Fibroblast of the aortic adventitia (primary cell): ENCODE measurements at regions not wholly inside any gene's neighbourhood (a gene's known extent, or its start where the extent isn't known, plus 50 kb on each side); places are given as distances from the start of the nearest gene placed in this dataset.
"Not testable (repeated sequence)": the region's sequence is repeated elsewhere in the genome, so short reads cannot be mapped to it uniquely, and the experiment has no call there.

Experiments
- DNase-seq: peaks from one replicate; pipeline ENCODE4 v3.0.0-alpha.2; 2010; ENCODE audit warnings: low read depth
- H3K4me3 ChIP-seq: 2 replicates; pipeline ENCODE4 v1.5.1; 2011; ENCODE audit warnings: low read depth, mild to moderate bottlenecking, control low read depth, low read length, moderate library complexity
- CTCF ChIP-seq: IDR thresholded peaks from 2 replicates; pipeline ENCODE4 v1.5.1; 2011; ENCODE audit warnings: mild to moderate bottlenecking, low read length, control low read depth, inconsistent platforms; ENCODE audit not compliant: insufficient read depth

DNA sequence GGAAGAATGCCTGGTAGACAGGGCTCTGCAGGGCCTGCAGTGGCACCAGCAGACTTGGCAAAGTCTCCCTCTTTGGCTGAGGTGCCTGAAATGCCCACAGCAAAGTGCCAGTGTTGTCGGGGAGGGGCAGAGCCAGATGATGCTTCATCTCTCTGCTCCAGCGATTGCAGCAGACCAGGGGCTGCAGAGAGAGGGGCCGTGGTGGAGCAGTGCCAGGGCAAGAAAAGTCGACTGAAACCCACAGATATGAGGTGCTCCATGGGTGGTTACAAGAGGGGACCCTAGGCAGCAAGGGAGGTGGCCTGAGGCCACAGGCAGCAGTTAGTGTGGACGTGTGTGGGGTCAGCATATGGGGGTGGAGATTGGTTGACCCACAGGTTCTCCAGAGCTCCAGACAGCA, 123.5 kb upstream of the SHH start:
- no peak for DNase-seq
- H3K4me3 ChIP-seq = no peak overlapping the region
- no peak for TF ChIP-seq CTCF

DNA sequence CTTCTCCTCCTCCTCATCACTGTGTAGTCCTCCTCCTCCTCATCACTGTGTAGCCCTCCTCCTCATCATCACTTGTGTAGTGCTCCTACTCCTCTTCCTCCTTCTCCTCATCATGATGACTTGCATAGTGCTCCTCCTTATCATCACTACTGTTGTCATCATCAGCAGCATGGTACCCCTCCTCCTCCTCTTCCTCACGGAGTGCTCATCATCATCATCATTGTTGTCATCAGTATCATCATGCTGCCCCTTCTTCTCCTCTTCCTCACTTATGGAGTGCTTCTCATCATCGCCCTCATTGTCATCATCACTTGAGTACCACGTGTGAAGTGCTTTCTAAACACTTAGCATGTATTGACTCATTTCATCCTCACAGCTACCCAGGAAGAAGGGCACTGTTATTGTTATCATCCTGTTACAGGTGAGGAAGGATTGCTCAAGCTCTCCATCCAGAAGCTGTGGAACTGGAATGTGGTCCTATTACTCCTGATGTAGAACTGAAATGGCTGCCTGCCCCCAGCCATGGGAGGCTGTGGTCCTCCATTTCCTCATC, 122.8 kb upstream of the SHH start:
- H3K4me3 ChIP-seq = no peak overlapping the region
- TF ChIP-seq CTCF = no peak
- DNase-seq = no peak

DNA sequence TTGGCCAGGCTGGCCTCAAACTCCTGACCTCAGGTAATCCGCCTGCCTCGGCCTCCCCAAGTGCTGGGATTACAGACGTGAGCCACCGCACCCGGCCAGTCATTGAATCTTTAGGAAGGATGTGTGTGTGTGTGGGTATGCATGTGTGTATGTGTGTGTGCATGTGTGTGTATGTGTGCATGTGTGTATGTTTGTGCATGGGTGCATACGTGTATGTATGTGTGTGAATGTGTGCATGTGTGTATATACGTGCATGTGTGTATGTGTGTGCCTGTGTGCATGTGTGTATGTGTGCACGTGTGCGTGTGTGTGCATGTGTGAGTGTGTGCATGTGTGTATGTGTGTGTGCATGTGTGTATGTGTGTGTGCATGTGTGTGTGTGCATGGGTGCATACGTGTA, 120.1 kb upstream of the SHH start:
- H3K4me3 ChIP-seq, DNase-seq: not testable (repeated sequence)

DNA sequence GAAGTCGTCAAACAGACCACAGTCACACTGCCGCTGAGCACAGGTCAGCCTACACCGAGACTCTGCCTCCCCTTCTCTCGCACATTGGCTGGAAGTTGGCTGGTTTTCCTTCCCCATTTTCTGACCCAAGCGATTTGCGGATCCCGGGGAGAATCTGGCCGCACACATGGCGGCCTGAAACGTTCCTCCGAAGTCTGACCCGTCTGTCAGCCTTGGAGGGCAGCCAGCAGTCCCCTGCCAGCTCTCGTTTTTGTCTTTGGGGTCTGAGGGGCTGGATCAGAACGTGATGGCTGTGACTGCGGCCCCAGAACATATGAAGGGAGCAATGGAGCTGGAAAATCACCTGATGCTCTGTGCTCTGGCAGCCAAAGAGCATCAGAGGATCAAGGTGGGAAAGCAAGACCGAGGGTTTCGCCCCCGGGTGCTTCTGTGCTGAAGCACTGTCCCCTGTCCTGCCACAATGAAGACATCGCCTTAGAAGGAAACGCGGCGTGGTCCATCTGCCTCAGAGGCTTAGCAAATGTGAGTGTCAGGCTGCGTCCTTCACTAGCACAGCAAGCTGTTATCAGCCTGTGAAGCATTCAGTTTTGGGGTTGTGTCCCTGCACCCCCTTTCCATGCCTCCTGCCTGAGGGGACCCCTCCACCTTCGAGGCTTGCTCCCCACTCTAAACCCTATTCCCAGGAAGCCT, 119.3 kb upstream of the SHH start:
- DNase-seq = no peak
- no peak for TF ChIP-seq CTCF
- H3K4me3 ChIP-seq = no peak overlapping the region

GRCh38 chr7:155930527-155930926, 118.3 kb upstream of the SHH start:
- no peak overlapping the region for H3K4me3 ChIP-seq
- no peak for DNase-seq
- no peak for TF ChIP-seq CTCF

GRCh38 chr7:155930061-155930460, 117.8 kb upstream of the SHH start:
- no peak for DNase-seq
- no peak for TF ChIP-seq CTCF
- H3K4me3 ChIP-seq = no peak overlapping the region

GRCh38 chr7:155928583-155928982, 116.3 kb upstream of the SHH start:
- no peak overlapping the region for H3K4me3 ChIP-seq
- no peak for DNase-seq
- no peak for TF ChIP-seq CTCF
